H1 (cell line): ENCODE measurements at regions not wholly inside any gene's neighbourhood (a gene's known extent, or its start where the extent isn't known, plus 50 kb on each side); places are given as distances from the start of the nearest gene placed in this dataset.

ENCODE experiments used
- RNF2 ChIP-seq: fragments of 200-900, 300-1000 bp; sonication (generic); IDR thresholded peaks from 2 replicates; pipeline ENCODE4 v1.7.1; 2016; ENCODE audit warnings: borderline replicate concordance, low read depth, mild to moderate bottlenecking, antibody characterized with exemption, low read length; ENCODE audit not compliant: poor library complexity, severe bottlenecking; ENCODE audit errors: missing control alignments
- SUZ12 ChIP-seq: fragments of 200-600 bp; sonication (generic); IDR thresholded peaks from 2 replicates; pipeline ENCODE4 v1.6.1; 2012; ENCODE audit warnings: mild to moderate bottlenecking, inconsistent platforms, low read length, moderate library complexity, mixed read lengths
- TAF7 ChIP-seq: optimal IDR thresholded peaks from 2 replicates; pipeline ENCODE3; 2011; ENCODE audit warnings: low read depth, mild to moderate bottlenecking, inconsistent platforms, low read length, moderate library complexity, borderline replicate concordance
- TBP ChIP-seq: IDR thresholded peaks from 2 replicates; pipeline ENCODE4 v1.6.1; 2011; ENCODE audit warnings: low read depth, low read length, improper control_type of control experiment
- TF ChIP-seq, protein P1 (sequence below): fragments of 300-600 bp; sonication (generic); IDR thresholded peaks from 2 replicates; pipeline ENCODE4 v1.7.1; 2012; ENCODE audit warnings: low read length, moderate library complexity, mild to moderate bottlenecking, inconsistent platforms; ENCODE audit not compliant: insufficient replicate concordance

DNA sequence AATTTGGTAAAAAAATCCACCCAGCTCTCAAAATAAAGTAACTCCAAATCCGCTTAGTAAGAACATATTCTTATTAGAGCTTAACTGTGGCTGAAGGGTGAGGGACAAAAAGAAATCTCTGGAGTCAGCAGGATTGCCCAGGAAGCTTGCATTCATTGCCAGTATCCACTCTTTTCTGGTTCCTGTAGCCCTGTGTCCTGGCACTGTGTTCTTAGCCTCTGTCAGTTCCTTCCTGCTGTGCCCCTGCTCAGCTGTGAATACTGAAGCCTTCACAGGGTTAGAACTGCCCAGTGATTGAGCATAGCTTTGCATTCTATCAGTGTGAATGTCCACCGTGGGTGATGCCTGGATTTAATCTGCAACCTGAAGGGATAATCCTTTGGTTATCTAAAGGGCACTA is 266.9 kb upstream of the PELI2 start (continued):
- TF ChIP-seq, protein P1, sequence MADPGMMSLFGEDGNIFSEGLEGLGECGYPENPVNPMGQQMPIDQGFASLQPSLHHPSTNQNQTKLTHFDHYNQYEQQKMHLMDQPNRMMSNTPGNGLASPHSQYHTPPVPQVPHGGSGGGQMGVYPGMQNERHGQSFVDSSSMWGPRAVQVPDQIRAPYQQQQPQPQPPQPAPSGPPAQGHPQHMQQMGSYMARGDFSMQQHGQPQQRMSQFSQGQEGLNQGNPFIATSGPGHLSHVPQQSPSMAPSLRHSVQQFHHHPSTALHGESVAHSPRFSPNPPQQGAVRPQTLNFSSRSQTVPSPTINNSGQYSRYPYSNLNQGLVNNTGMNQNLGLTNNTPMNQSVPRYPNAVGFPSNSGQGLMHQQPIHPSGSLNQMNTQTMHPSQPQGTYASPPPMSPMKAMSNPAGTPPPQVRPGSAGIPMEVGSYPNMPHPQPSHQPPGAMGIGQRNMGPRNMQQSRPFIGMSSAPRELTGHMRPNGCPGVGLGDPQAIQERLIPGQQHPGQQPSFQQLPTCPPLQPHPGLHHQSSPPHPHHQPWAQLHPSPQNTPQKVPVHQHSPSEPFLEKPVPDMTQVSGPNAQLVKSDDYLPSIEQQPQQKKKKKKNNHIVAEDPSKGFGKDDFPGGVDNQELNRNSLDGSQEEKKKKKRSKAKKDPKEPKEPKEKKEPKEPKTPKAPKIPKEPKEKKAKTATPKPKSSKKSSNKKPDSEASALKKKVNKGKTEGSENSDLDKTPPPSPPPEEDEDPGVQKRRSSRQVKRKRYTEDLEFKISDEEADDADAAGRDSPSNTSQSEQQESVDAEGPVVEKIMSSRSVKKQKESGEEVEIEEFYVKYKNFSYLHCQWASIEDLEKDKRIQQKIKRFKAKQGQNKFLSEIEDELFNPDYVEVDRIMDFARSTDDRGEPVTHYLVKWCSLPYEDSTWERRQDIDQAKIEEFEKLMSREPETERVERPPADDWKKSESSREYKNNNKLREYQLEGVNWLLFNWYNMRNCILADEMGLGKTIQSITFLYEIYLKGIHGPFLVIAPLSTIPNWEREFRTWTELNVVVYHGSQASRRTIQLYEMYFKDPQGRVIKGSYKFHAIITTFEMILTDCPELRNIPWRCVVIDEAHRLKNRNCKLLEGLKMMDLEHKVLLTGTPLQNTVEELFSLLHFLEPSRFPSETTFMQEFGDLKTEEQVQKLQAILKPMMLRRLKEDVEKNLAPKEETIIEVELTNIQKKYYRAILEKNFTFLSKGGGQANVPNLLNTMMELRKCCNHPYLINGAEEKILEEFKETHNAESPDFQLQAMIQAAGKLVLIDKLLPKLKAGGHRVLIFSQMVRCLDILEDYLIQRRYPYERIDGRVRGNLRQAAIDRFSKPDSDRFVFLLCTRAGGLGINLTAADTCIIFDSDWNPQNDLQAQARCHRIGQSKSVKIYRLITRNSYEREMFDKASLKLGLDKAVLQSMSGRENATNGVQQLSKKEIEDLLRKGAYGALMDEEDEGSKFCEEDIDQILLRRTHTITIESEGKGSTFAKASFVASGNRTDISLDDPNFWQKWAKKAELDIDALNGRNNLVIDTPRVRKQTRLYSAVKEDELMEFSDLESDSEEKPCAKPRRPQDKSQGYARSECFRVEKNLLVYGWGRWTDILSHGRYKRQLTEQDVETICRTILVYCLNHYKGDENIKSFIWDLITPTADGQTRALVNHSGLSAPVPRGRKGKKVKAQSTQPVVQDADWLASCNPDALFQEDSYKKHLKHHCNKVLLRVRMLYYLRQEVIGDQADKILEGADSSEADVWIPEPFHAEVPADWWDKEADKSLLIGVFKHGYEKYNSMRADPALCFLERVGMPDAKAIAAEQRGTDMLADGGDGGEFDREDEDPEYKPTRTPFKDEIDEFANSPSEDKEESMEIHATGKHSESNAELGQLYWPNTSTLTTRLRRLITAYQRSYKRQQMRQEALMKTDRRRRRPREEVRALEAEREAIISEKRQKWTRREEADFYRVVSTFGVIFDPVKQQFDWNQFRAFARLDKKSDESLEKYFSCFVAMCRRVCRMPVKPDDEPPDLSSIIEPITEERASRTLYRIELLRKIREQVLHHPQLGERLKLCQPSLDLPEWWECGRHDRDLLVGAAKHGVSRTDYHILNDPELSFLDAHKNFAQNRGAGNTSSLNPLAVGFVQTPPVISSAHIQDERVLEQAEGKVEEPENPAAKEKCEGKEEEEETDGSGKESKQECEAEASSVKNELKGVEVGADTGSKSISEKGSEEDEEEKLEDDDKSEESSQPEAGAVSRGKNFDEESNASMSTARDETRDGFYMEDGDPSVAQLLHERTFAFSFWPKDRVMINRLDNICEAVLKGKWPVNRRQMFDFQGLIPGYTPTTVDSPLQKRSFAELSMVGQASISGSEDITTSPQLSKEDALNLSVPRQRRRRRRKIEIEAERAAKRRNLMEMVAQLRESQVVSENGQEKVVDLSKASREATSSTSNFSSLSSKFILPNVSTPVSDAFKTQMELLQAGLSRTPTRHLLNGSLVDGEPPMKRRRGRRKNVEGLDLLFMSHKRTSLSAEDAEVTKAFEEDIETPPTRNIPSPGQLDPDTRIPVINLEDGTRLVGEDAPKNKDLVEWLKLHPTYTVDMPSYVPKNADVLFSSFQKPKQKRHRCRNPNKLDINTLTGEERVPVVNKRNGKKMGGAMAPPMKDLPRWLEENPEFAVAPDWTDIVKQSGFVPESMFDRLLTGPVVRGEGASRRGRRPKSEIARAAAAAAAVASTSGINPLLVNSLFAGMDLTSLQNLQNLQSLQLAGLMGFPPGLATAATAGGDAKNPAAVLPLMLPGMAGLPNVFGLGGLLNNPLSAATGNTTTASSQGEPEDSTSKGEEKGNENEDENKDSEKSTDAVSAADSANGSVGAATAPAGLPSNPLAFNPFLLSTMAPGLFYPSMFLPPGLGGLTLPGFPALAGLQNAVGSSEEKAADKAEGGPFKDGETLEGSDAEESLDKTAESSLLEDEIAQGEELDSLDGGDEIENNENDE, result no peak
- TF ChIP-seq RNF2 (no peak), TAF7 (no peak), SUZ12 (no peak), TBP (no peak)
